ENCODE measurements at regions not wholly inside any gene's neighbourhood (a gene's known extent, or its start where the extent isn't known, plus 50 kb on each side); places are given as distances from the start of the nearest gene placed in this dataset.
"Not testable (repeated sequence)": the region's sequence is repeated elsewhere in the genome, so short reads cannot be mapped to it uniquely, and the experiment has no call there.

- not testable (repeated sequence) for DNase-seq (ENCODE audit: low read depth in 4 of 4, low spot score in 3 of 4)
Measured at GRCh38 chr15:101876031-101876430, 64.0 kb downstream of the OR4F15 start.

GRCh38 chr15:101877649-101878048, 65.6 kb downstream of the OR4F15 start:
- DNase-seq (ENCODE audit: low read depth in 4 of 4, low spot score in 3 of 4), result not testable (repeated sequence)

GRCh38 chr15:101912349-101913287, 100.6 kb downstream of the OR4F15 start:
- not testable (repeated sequence) for DNase-seq (ENCODE audit: low read depth in 4 of 4, low spot score in 3 of 4)

GRCh38 chr15:101924554-101924953, 112.6 kb downstream of the OR4F15 start:
- DNase-seq (ENCODE audit: low read depth in 4 of 4, low spot score in 3 of 4), result not testable (repeated sequence)

GRCh38 chr15:101934506-101934905, 122.5 kb downstream of the OR4F15 start:
- DNase-seq (ENCODE audit: low read depth in 4 of 4, low spot score in 3 of 4), result not testable (repeated sequence)

GRCh38 chr15:101937362-101937761, 125.4 kb downstream of the OR4F15 start:
- DNase-seq (ENCODE audit: low read depth in 4 of 4, low spot score in 3 of 4), result not testable (repeated sequence)

GRCh38 chr15:101938555-101938954, 126.6 kb downstream of the OR4F15 start:
- DNase-seq (ENCODE audit: low read depth in 4 of 4, low spot score in 3 of 4), result not testable (repeated sequence)

GRCh38 chr15:101945896-101946295, 133.9 kb downstream of the OR4F15 start:
- not testable (repeated sequence) for DNase-seq (ENCODE audit: low read depth in 4 of 4, low spot score in 3 of 4)

- DNase-seq (ENCODE audit: low read depth in 4 of 4, low spot score in 3 of 4), result not testable (repeated sequence)
Measured at GRCh38 chr15:101948491-101949010, 136.5 kb downstream of the OR4F15 start.

GRCh38 chr15:101949380-101950065, 137.5 kb downstream of the OR4F15 start:
- DNase-seq (ENCODE audit: low read depth in 4 of 4, low spot score in 3 of 4), result not testable (repeated sequence)

- not testable (repeated sequence) for DNase-seq (ENCODE audit: low read depth in 4 of 4, low spot score in 3 of 4)
Measured at GRCh38 chr15:101953993-101954392, 142.0 kb downstream of the OR4F15 start.

- peak in 1 of 4 donors; percentile 8 for DNase-seq (ENCODE audit: low read depth in 4 of 4, low spot score in 3 of 4)
Measured at GRCh38 chr15:101955840-101956239, 143.8 kb downstream of the OR4F15 start.

- not testable (repeated sequence) for DNase-seq (ENCODE audit: low read depth in 4 of 4, low spot score in 3 of 4)
Measured at GRCh38 chr15:101958656-101959055, 146.7 kb downstream of the OR4F15 start.

GRCh38 chr15:101961263-101961662, 149.3 kb downstream of the OR4F15 start:
- DNase-seq (ENCODE audit: low read depth in 4 of 4, low spot score in 3 of 4), result not testable (repeated sequence)

GRCh38 chr15:101961765-101962164, 149.8 kb downstream of the OR4F15 start:
- not testable (repeated sequence) for DNase-seq (ENCODE audit: low read depth in 4 of 4, low spot score in 3 of 4)

- DNase-seq (ENCODE audit: low read depth in 4 of 4, low spot score in 3 of 4), result not testable (repeated sequence)
Measured at GRCh38 chr15:101963687-101964086, 151.7 kb downstream of the OR4F15 start.

GRCh38 chr15:101965353-101965752, 153.4 kb downstream of the OR4F15 start:
- DNase-seq (ENCODE audit: low read depth in 4 of 4, low spot score in 3 of 4), result not testable (repeated sequence)

- not testable (repeated sequence) for DNase-seq (ENCODE audit: low read depth in 4 of 4, low spot score in 3 of 4)
Measured at GRCh38 chr15:101965860-101966259, 153.9 kb downstream of the OR4F15 start.

- not testable (repeated sequence) for DNase-seq (ENCODE audit: low read depth in 4 of 4, low spot score in 3 of 4)
Measured at GRCh38 chr15:101967364-101967763, 155.4 kb downstream of the OR4F15 start.

GRCh38 chr15:101970605-101971004, 158.6 kb downstream of the OR4F15 start:
- not testable (repeated sequence) for DNase-seq (ENCODE audit: low read depth in 4 of 4, low spot score in 3 of 4)

GRCh38 chr15:101977281-101977680, 165.3 kb downstream of the OR4F15 start:
- not testable (repeated sequence) for DNase-seq (ENCODE audit: low read depth in 4 of 4, low spot score in 3 of 4)

Measured in right renal pelvis (tissue), 4 donors.